ENCODE measurements at regions not wholly inside any gene's neighbourhood (a gene's known extent, or its start where the extent isn't known, plus 50 kb on each side); places are given as distances from the start of the nearest gene placed in this dataset.

DNA sequence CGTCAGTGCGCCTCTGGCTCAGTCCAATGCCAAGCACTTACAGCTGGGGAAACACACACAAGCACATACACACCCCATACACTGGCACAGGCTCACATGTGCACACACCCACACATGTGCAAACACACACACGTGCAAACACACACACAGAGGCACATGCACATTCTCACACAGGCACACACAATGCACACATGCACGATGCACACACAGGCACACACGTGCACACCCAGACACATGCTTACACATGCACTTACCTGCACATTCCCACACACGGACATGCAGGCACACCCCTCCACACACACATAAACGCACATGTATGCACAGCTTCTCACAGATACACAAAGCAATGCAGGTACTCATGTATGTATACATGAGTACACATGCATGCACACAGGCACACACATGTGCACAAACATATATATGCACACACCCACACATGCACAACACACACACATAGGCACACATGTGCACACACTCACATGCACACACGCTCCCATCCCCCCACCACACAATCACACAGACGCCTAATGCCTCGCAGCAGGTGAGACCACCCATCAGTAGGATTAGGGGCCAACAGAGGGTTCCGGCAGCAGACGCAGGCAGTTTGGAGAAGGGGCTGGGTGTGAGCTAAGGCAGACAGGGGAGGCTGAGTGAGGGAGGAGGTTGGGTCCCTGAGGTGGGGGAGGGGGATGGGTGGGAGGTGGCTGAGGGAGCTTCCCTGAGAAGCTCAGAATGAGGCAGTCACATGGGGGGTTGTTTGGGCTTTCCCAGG is 71.2 kb upstream of the SLCO4A1 start (continued):
- TF ChIP-seq ZSCAN25 (CRISPR knock-in tag; IDR thresholded peaks at IDR 0.05) = no peak
- TF ChIP-seq TRIM24 (CRISPR knock-in tag; IDR thresholded peaks at IDR 0.05) = no peak

DNA sequence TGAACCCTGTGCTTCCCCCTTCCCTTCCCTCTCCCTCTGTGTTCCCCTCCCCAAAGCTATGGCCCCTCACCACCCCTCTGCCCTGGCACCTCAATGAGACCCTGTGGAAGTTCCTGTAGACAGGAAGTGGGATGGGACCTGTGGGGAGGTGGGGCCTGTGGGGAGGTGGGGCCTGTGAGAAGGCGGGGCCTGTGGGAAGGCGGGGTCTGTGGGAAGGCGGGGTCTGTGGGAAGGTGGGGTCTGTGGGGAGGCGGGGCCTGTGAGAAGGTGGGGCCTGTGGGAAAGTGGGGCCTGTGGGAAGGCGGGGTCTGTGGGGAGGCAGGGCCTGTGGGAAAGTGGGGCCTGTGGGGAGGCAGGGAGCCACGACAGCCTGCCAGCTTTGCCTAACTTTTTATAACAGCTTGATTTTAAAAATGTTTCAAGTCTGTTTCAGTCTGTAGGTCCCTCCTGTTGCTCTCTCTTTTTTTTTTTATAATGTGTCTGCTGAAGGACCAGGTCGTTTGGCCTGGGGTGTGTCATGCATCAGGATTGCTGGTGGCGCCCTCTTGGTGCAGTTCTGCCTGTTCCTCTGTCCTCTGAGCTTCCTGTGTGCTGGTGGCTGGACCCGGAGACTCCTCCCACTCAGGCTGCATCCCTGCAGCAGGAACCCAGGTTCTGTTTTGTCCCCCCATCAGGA is 70.5 kb upstream of the SLCO4A1 start:
- Histone ChIP-seq H3K79me2 (ENCODE audit: insufficient read depth, low read length) (no peaks in the 10 kb centered on the region), H4K20me1 (ENCODE audit: insufficient read depth, low read length) (peaks cover 4% of the 10 kb centered on the region; the same call in 1 of the 2 replicates), H3K27me3 (ENCODE audit: control insufficient read depth in 1 of 2, insufficient read depth in 2 of 2, low read length in 2 of 2) (peaks cover 15 to 86% of the 10 kb centered on the region in 2 experiments; a peak in 4 of 5 replicates), H3K36me3 (replicated peaks in 1 of 2; ENCODE audit: control insufficient read depth in 1 of 2, insufficient read depth in 2 of 2, low read length in 2 of 2) (no peaks in the 10 kb centered on the region), H3K4me3 (replicated peaks in 1 of 3; ENCODE audit: insufficient read depth in 1 of 3, low read depth in 2 of 3, low read length in 3 of 3) (no peak overlapping the region), H2AFZ (ENCODE audit: low read length) (no peak overlapping the region), H3K9me3 (ENCODE audit: low read length) (no peaks in the 10 kb centered on the region), H3K4me1 (ENCODE audit: insufficient read depth, low read length) (no peaks in the 10 kb centered on the region), H3K9ac (ENCODE audit: insufficient read depth, low read depth, low read length) (no peak overlapping the region), H3K27ac (ENCODE audit: extremely low read length, insufficient read depth, low read length) (no peak overlapping the region), H3K4me2 (ENCODE audit: low read depth, low read length) (no peak overlapping the region)
- ChIA-PET POLR2A (no interaction called here), CTCF (ENCODE audit: low intra/inter-chr PET ratio, low total read pairs) (no interaction called here)
- in situ Hi-C loops (cut with HindIII; ENCODE audit: extremely low pct_ligation_motif_present, low pct_unique_long_range_greater_than_20kb) = no loop called here
- WGBS (ENCODE audit: low lambda C conversion rate) = 16% methylated on average over 9 of the region's 9 CpGs
- ATAC-seq (peak; percentile 46), FAIRE-seq (no peak), DNase-seq (ENCODE audit: low spot score) (peak; percentile 41)
- intact Hi-C loops (cut with micrococcal nuclease; ENCODE audit: unreplicated experiment) = no loop called here
- BruUV-seq (replicated peaks) = no TSS peak
- TF ChIP-seq SRSF1 (optimal IDR thresholded peaks at IDR 0.05; ENCODE audit: low read depth, low read length) (no peak), ZNF484 (CRISPR knock-in tag; IDR thresholded peaks at IDR 0.05; ENCODE audit: borderline replicate concordance, low read depth) (peak; percentile 98), CTCF (CRISPR knock-in tag; IDR thresholded peaks at IDR 0.05) (peak; percentile 47), ZZZ3 (CRISPR knock-in tag; IDR thresholded peaks at IDR 0.05; ENCODE audit: borderline replicate concordance) (no peak), ZNF282 (IDR thresholded peaks at IDR 0.05; ENCODE audit: partially characterized antibody) (no peak), ZNF746 (CRISPR knock-in tag; IDR thresholded peaks at IDR 0.05) (no peak), DNMT3B (CRISPR knock-in tag; conservative IDR thresholded peaks at IDR 0.05) (no peak), RBAK (CRISPR knock-in tag; IDR thresholded peaks at IDR 0.05) (no peak), ZFX (CRISPR knock-in tag; IDR thresholded peaks at IDR 0.05; ENCODE audit: low read depth) (no peak), KDM1A (CRISPR knock-in tag; IDR thresholded peaks at IDR 0.05) (no peak), ZNF616 (CRISPR knock-in tag; IDR thresholded peaks at IDR 0.05; ENCODE audit: low read depth) (no peak), ZNF589 (CRISPR knock-in tag; conservative IDR thresholded peaks at IDR 0.05) (no peak), ZNF101 (CRISPR knock-in tag; IDR thresholded peaks at IDR 0.05; ENCODE audit: borderline replicate concordance, low read depth) (no peak), SRSF9 (IDR thresholded peaks at IDR 0.05; ENCODE audit: borderline replicate concordance, insufficient read depth, low read depth, low read length, poor library complexity, severe bottlenecking) (no peak), KAT7 (CRISPR knock-in tag; IDR thresholded peaks at IDR 0.05; ENCODE audit: borderline replicate concordance) (no peak), MAZ (IDR thresholded peaks at IDR 0.05; ENCODE audit: borderline replicate concordance, low read depth, low read length) (no peak), MAZ (CRISPR knock-in tag; IDR thresholded peaks at IDR 0.05; ENCODE audit: low read depth) (no peak), STAG1 (CRISPR knock-in tag; IDR thresholded peaks at IDR 0.05) (peak; percentile 29; the same call in 1 of the 2 replicates)
- TF ChIP-seq, protein P1, sequence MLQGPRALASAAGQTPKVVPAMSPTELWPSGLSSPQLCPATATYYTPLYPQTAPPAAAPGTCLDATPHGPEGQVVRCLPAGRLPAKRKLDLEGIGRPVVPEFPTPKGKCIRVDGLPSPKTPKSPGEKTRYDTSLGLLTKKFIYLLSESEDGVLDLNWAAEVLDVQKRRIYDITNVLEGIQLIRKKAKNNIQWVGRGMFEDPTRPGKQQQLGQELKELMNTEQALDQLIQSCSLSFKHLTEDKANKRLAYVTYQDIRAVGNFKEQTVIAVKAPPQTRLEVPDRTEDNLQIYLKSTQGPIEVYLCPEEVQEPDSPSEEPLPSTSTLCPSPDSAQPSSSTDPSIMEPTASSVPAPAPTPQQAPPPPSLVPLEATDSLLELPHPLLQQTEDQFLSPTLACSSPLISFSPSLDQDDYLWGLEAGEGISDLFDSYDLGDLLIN (CRISPR knock-in tag; IDR thresholded peaks at IDR 0.05; ENCODE audit: borderline replicate concordance) = no peak

All from HepG2 (cell line).